ENCODE measurements at regions not wholly inside any gene's neighbourhood (a gene's known extent, or its start where the extent isn't known, plus 50 kb on each side); places are given as distances from the start of the nearest gene placed in this dataset.

DNA sequence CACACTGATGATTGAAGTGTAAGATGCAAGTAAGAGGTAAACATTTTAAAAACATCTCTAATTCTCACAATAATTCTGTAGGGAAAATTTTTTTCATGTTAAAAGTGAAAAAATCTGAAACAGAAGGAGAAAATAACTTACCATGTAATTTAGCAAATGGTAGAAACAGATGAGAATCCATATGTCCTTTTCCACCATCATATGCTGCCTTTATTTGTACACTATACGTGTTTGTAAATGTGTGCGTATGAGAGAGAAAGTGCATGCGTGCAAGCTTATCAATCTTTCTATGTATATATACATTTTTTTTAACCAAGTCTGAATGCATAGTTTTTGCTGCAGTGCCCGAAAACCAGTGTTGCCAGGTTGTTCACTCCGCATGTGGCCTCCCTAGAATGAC lies 186.7 kb downstream of the IZUMO3 start:
- no peak for TF ChIP-seq POLR2AphosphoS5 (IDR thresholded peaks at IDR 0.05)
- TF ChIP-seq, protein P1, sequence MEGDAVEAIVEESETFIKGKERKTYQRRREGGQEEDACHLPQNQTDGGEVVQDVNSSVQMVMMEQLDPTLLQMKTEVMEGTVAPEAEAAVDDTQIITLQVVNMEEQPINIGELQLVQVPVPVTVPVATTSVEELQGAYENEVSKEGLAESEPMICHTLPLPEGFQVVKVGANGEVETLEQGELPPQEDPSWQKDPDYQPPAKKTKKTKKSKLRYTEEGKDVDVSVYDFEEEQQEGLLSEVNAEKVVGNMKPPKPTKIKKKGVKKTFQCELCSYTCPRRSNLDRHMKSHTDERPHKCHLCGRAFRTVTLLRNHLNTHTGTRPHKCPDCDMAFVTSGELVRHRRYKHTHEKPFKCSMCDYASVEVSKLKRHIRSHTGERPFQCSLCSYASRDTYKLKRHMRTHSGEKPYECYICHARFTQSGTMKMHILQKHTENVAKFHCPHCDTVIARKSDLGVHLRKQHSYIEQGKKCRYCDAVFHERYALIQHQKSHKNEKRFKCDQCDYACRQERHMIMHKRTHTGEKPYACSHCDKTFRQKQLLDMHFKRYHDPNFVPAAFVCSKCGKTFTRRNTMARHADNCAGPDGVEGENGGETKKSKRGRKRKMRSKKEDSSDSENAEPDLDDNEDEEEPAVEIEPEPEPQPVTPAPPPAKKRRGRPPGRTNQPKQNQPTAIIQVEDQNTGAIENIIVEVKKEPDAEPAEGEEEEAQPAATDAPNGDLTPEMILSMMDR (IDR thresholded peaks at IDR 0.05 in 8 of 11, conservative IDR thresholded peaks at IDR 0.05 in 3 of 11), result no peak
